H9 (cell line): ENCODE measurements at regions not wholly inside any gene's neighbourhood (a gene's known extent, or its start where the extent isn't known, plus 50 kb on each side); places are given as distances from the start of the nearest gene placed in this dataset.

Source experiments
- DNase-seq: peaks from one replicate; pipeline ENCODE4 v3.0.0-alpha.2; 2017
- H2AFZ ChIP-seq: one replicate; pipeline ENCODE4 v1.6.1; 2013; ENCODE audit warnings: mild to moderate bottlenecking, low read length, control low read depth, moderate library complexity
- H2AK5ac ChIP-seq: 2 replicates; pipeline ENCODE4 v1.6.1; 2013; ENCODE audit warnings: low read length, control low read depth, mixed read lengths; ENCODE audit not compliant: insufficient read length
- H2BK120ac ChIP-seq: one replicate; pipeline ENCODE4 v1.6.1; 2013; ENCODE audit warnings: low read depth, mild to moderate bottlenecking, low read length, control low read depth, inconsistent platforms; ENCODE audit not compliant: poor library complexity, severe bottlenecking
- H2BK12ac ChIP-seq: 2 replicates; pipeline ENCODE4 v1.6.1; 2013; ENCODE audit warnings: low read length, control low read depth, mixed read lengths, low read depth; ENCODE audit not compliant: insufficient read length
- H2BK15ac ChIP-seq: 2 replicates; pipeline ENCODE4 v1.6.1; 2013; ENCODE audit warnings: low read depth, low read length, control low read depth
- H2BK20ac ChIP-seq: one replicate; pipeline ENCODE4 v1.6.1; 2013; ENCODE audit warnings: low read depth, mild to moderate bottlenecking, low read length, control low read depth, inconsistent platforms; ENCODE audit not compliant: poor library complexity, severe bottlenecking
- H2BK5ac ChIP-seq: 2 replicates; pipeline ENCODE4 v1.6.1; 2013; ENCODE audit warnings: low read length, control low read depth, mixed read lengths; ENCODE audit not compliant: insufficient read length
- H3K14ac ChIP-seq: 2 replicates; pipeline ENCODE4 v1.6.1; 2013; ENCODE audit warnings: low read length, control low read depth; ENCODE audit not compliant: insufficient read depth
- H3K18ac ChIP-seq: 2 replicates; pipeline ENCODE4 v1.6.1; 2013; ENCODE audit warnings: low read depth, mild to moderate bottlenecking, mixed read lengths, low read length, control low read depth; ENCODE audit not compliant: insufficient read length
- H3K23ac ChIP-seq: 2 replicates; pipeline ENCODE4 v1.6.1; 2013; ENCODE audit warnings: low read length, control low read depth, mixed read lengths, low read depth; ENCODE audit not compliant: insufficient read length
- H3K23me2 ChIP-seq: 2 replicates; pipeline ENCODE4 v1.6.1; 2013; ENCODE audit warnings: low read depth, mild to moderate bottlenecking, mixed read lengths, low read length, control low read depth; ENCODE audit not compliant: insufficient read length, poor library complexity, severe bottlenecking
- H3K27ac ChIP-seq: 2 replicates; pipeline ENCODE4 v1.5.1; 2013; ENCODE audit warnings: low read length, control low read depth, mixed read lengths, low read depth; ENCODE audit not compliant: insufficient read length
- H3K27me3 ChIP-seq: 2 replicates; pipeline ENCODE4 v1.6.1; 2013; ENCODE audit warnings: low read length, control low read depth, inconsistent platforms; ENCODE audit not compliant: insufficient read depth
- H3K4ac ChIP-seq: 2 replicates; pipeline ENCODE4 v1.6.1; 2013; ENCODE audit warnings: low read depth, mild to moderate bottlenecking, control low read depth, inconsistent platforms, low read length, moderate library complexity
- H3K4me1 ChIP-seq: 2 replicates; pipeline ENCODE4 v1.6.1; 2013; ENCODE audit warnings: low read length, control low read depth, inconsistent platforms; ENCODE audit not compliant: insufficient read depth
- H3K4me2 ChIP-seq: 2 replicates; pipeline ENCODE4 v1.6.1; 2013; ENCODE audit warnings: low read length, control low read depth, mixed read lengths; ENCODE audit not compliant: insufficient read length, insufficient read depth
- H3K56ac ChIP-seq: 2 replicates; pipeline ENCODE4 v1.6.1; 2013; ENCODE audit warnings: low read depth, mild to moderate bottlenecking, mixed read lengths, low read length, control low read depth; ENCODE audit not compliant: insufficient read length
- H3K79me1 ChIP-seq: 2 replicates; pipeline ENCODE4 v1.6.1; 2013; ENCODE audit warnings: low read depth, mild to moderate bottlenecking, moderate library complexity, low read length, control low read depth, inconsistent platforms; ENCODE audit not compliant: insufficient read depth, poor library complexity, severe bottlenecking
- H3K79me2 ChIP-seq: 2 replicates; pipeline ENCODE4 v1.6.1; 2013; ENCODE audit warnings: low read length, control low read depth, inconsistent platforms; ENCODE audit not compliant: insufficient read depth
- H3K9ac ChIP-seq: 2 replicates; pipeline ENCODE4 v1.6.1; 2013; ENCODE audit warnings: low read length, control low read depth, mixed read lengths; ENCODE audit not compliant: insufficient read length; ENCODE audit errors: extremely low read depth
- H3K9me3 ChIP-seq: one replicate; pipeline ENCODE4 v1.6.1; 2013; ENCODE audit warnings: low read depth, low read length, inconsistent platforms; ENCODE audit not compliant: control insufficient read depth
- H3T11ph ChIP-seq: one replicate; pipeline ENCODE4 v1.6.1; 2013; ENCODE audit warnings: mild to moderate bottlenecking, low read length, control low read depth, inconsistent platforms
- H4K20me1 ChIP-seq: one replicate; pipeline ENCODE4 v1.6.1; 2013; ENCODE audit not compliant: control insufficient read depth, insufficient read length, insufficient read depth
- H4K5ac ChIP-seq: 2 replicates; pipeline ENCODE4 v1.6.1; 2013; ENCODE audit warnings: low read depth, mild to moderate bottlenecking, mixed read lengths, low read length, control low read depth; ENCODE audit not compliant: insufficient read length
- H4K8ac ChIP-seq: replicated peaks from 2 replicates; pipeline ENCODE4 v1.6.1; 2013; ENCODE audit warnings: low read length, control low read depth, mixed read lengths, low read depth; ENCODE audit not compliant: insufficient read length
- H4K91ac ChIP-seq: 2 replicates; pipeline ENCODE4 v1.6.1; 2013; ENCODE audit warnings: low read depth, mild to moderate bottlenecking, moderate library complexity, mixed read lengths, low read length, control low read depth; ENCODE audit not compliant: insufficient read length
- H3K27ac Mint-ChIP-seq, 3 experiments: 2 replicates in 2 of 3; 3 replicates in 1 of 3; pipeline ENCODE4 v1.8.0; 2020 to 2021; ENCODE audit warnings: mixed read lengths in 3 of 3, mild to moderate bottlenecking in 1 of 3, moderate library complexity in 1 of 3
- H3K27me3 Mint-ChIP-seq: 2 replicates; pipeline ENCODE4 v1.8.0; 2021; ENCODE audit warnings: low read depth, mild to moderate bottlenecking, moderate library complexity, mixed read lengths
- H3K36me3 Mint-ChIP-seq, 3 experiments: 2 replicates in 2 of 3; 3 replicates in 1 of 3; pipeline ENCODE4 v1.8.0; 2020 to 2021; ENCODE audit warnings: low read depth in 3 of 3, mixed read lengths in 3 of 3; ENCODE audit not compliant: insufficient read depth in 1 of 3
- H3K4me1 Mint-ChIP-seq, 2 experiments: 2 replicates each; pipeline ENCODE4 v1.8.0; 2020; ENCODE audit warnings: mixed read lengths in 2 of 2
- H3K4me3 Mint-ChIP-seq, 2 experiments: 2 replicates in 1 of 2; 3 replicates in 1 of 2; pipeline ENCODE4 v1.8.0; 2020 to 2021; ENCODE audit warnings: mild to moderate bottlenecking in 2 of 2, mixed read lengths in 2 of 2, moderate library complexity in 1 of 2
- H3K9me3 Mint-ChIP-seq, 2 experiments: 2 replicates in 1 of 2; 3 replicates in 1 of 2; pipeline ENCODE4 v1.8.0; 2020; ENCODE audit warnings: mild to moderate bottlenecking in 2 of 2, mixed read lengths in 2 of 2, moderate library complexity in 1 of 2
- WGBS: extraction: QIAGEN DNeasy Blood & Tissue Kit; methylation state at CpG from one replicate; pipeline ENCODE4 v1.1.7; 2013; ENCODE audit warnings: missing lambda C conversion rate, low lambda C conversion rate, mixed read lengths; ENCODE audit not compliant: insufficient read length; ENCODE audit errors: extremely low coverage; 5-methylcytosine and 5-hydroxymethylcytosine counted together
- TF ChIP-seq, protein P1 (sequence below): fragments of 200-600 bp; sonication (generic); conservative IDR thresholded peaks from 3 replicates; pipeline ENCODE4 v1.8.0; 2021; ENCODE audit warnings: antibody characterized with exemption, mild to moderate bottlenecking

DNA sequence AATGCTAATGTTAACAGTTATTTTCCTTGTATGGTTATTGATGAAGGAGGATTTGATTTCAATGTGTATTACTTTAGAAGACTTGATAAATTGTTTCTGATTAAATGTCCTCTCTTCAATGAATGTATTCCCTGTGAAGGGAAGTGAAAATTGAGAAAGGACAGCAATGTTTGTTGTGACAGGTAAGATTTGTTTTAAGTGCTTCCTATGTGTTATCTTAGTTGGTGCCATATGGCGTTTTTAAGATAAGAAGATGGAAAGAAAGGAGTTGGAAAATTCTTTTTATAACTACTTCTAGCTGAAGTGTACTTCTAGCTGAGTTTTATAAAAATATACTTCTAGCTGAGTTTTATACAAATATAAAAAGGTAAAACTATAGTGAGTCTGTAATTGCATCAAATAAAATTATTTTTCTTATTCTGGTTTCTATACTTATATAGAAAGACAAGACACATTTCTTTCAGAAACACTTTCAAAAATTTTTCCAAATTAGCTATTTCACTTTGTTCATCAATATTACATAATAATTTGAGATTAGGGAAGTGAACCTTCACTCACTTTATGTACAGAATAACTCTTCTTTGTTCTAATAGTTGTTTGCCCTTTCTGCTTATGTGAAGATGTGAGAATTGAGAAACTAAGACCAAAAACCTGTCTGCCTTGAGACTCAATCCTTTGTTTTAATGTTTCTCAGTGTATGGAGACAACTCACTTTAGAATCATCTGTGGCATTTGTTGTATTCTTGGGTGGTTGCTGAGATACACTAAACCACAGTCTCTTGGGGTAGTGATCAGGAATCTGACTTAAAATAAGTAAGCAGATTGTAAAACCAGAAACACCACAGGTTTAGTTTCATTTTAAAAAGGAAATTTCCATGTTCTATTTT lies 382.9 kb upstream of the B3GALT2 start:
- peaks cover 3 to 6% of the 10 kb centered on the region in 2 experiments; a peak in 3 of 5 replicates for H3K9me3 Mint-ChIP-seq
- no peaks in the 10 kb centered on the region for H3K4me1 Mint-ChIP-seq
- H3K27me3 Mint-ChIP-seq, result no peaks in the 10 kb centered on the region
- H2AK5ac ChIP-seq, result no peak overlapping the region
- H3K4me2 ChIP-seq, result no peak overlapping the region
- no peaks in the 10 kb centered on the region for H3K4me1 ChIP-seq
- H3K14ac ChIP-seq, result no peak overlapping the region
- no peak overlapping the region for H3K27ac ChIP-seq
- H3K4ac ChIP-seq, result no peak overlapping the region
- no peak overlapping the region for H3K18ac ChIP-seq
- no peak overlapping the region for H3K9ac ChIP-seq
- no peak overlapping the region for H3K27ac Mint-ChIP-seq
- H3K36me3 Mint-ChIP-seq, result peaks cover 0 to 5% (median 4%) of the 10 kb centered on the region in 3 experiments; a peak in 2 of 7 replicates
- no peak overlapping the region for H3T11ph ChIP-seq
- no CpG with 5 or more reads among the region's 1 CpG for WGBS
- H2AFZ ChIP-seq, result no peak overlapping the region
- H4K91ac ChIP-seq, result no peak overlapping the region
- H4K8ac ChIP-seq, result no peak overlapping the region
- no peak overlapping the region for H2BK20ac ChIP-seq
- no peaks in the 10 kb centered on the region for H3K79me2 ChIP-seq
- no peaks in the 10 kb centered on the region for H3K79me1 ChIP-seq
- H3K9me3 ChIP-seq, result no peaks in the 10 kb centered on the region
- no peak overlapping the region for H3K23ac ChIP-seq
- H3K56ac ChIP-seq, result no peak overlapping the region
- no peak overlapping the region for H2BK15ac ChIP-seq
- no peak for DNase-seq
- H2BK12ac ChIP-seq, result no peak overlapping the region
- no peaks in the 10 kb centered on the region for H3K23me2 ChIP-seq
- H4K20me1 ChIP-seq, result no peaks in the 10 kb centered on the region
- no peak overlapping the region for H3K4me3 Mint-ChIP-seq
- no peak overlapping the region for H2BK120ac ChIP-seq
- H3K27me3 ChIP-seq, result no peaks in the 10 kb centered on the region
- TF ChIP-seq, protein P1, sequence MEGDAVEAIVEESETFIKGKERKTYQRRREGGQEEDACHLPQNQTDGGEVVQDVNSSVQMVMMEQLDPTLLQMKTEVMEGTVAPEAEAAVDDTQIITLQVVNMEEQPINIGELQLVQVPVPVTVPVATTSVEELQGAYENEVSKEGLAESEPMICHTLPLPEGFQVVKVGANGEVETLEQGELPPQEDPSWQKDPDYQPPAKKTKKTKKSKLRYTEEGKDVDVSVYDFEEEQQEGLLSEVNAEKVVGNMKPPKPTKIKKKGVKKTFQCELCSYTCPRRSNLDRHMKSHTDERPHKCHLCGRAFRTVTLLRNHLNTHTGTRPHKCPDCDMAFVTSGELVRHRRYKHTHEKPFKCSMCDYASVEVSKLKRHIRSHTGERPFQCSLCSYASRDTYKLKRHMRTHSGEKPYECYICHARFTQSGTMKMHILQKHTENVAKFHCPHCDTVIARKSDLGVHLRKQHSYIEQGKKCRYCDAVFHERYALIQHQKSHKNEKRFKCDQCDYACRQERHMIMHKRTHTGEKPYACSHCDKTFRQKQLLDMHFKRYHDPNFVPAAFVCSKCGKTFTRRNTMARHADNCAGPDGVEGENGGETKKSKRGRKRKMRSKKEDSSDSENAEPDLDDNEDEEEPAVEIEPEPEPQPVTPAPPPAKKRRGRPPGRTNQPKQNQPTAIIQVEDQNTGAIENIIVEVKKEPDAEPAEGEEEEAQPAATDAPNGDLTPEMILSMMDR, result no peak
- no peak overlapping the region for H4K5ac ChIP-seq
- H2BK5ac ChIP-seq, result no peak overlapping the region
